PC-3 (cell line): ENCODE measurements at regions not wholly inside any gene's neighbourhood (a gene's known extent, or its start where the extent isn't known, plus 50 kb on each side); places are given as distances from the start of the nearest gene placed in this dataset.
A peak's percentile ranks its signal among the peaks of the same experiment; 100 is the strongest.
"Not testable (repeated sequence)": the region's sequence is repeated elsewhere in the genome, so short reads cannot be mapped to it uniquely, and the experiment has no call there.

Experiments
- ATAC-seq: fragments of 200-7000 bp; cut with Tn5 transposase; 2 replicates; pipeline ENCODE4 v1.9.1; 2020; ENCODE audit warnings: mild to moderate bottlenecking, moderate library complexity
- BruUV-seq: library from RNA; stranded (reverse); fragments of 400-500 nt; replicated peaks from 2 replicates; lab custom pipeline; 2021; lab: Mats Ljungman, UMichigan
- CTCF ChIA-PET: fragments of 300-600 bp; sonication (Branson Sonifier 250); formaldehyde crosslinking; loops from one replicate; lab custom pipeline; 2022; ENCODE audit warnings: antibody characterized with exemption; lab: Charles Lee
- POLR2A ChIA-PET: fragments of 300-600 bp; sonication (Branson Sonifier 250); formaldehyde crosslinking; loops from one replicate; lab custom pipeline; 2022; ENCODE audit warnings: antibody characterized with exemption; ENCODE audit not compliant: unreplicated experiment; lab: Charles Lee
- DNase-seq: peaks from one replicate; pipeline ENCODE4 v3.0.0-alpha.2; 2015
- H2AFZ ChIP-seq: fragments of 300-600 bp; sonication (generic); 2 replicates; pipeline ENCODE4 v1.6.0; 2016; ENCODE audit warnings: antibody characterized with exemption, low read length
- H3F3A ChIP-seq: fragments of 300-600 bp; sonication (generic); one replicate; pipeline ENCODE4 v1.6.0; 2017; ENCODE audit warnings: antibody characterized with exemption, low read length, control low read depth, mild to moderate bottlenecking; ENCODE audit not compliant: unreplicated experiment
- H3K27ac ChIP-seq: fragments of 300-600 bp; sonication (generic); 2 replicates; pipeline ENCODE4 v1.5.1; 2016; ENCODE audit warnings: mild to moderate bottlenecking, low read length
- H3K27me3 ChIP-seq: fragments of 300-600 bp; sonication (generic); 2 replicates; pipeline ENCODE4 v1.6.1; 2016; ENCODE audit warnings: low read length, mixed read lengths
- H3K36me3 ChIP-seq: fragments of 300-600 bp; sonication (generic); 2 replicates; pipeline ENCODE4 v1.6.1; 2016; ENCODE audit warnings: low read depth, mixed run types, low read length, mixed read lengths
- H3K4me1 ChIP-seq: fragments of 300-600 bp; sonication (generic); 2 replicates; pipeline ENCODE4 v1.5.1; 2016; ENCODE audit warnings: low read length; ENCODE audit not compliant: insufficient read depth
- H3K4me2 ChIP-seq: fragments of 300-600 bp; sonication (generic); 2 replicates; pipeline ENCODE4 v1.6.0; 2016; ENCODE audit warnings: low read length
- H3K4me3 ChIP-seq: fragments of 300-600 bp; sonication (generic); 2 replicates; pipeline ENCODE4 v1.5.1; 2016; ENCODE audit warnings: mild to moderate bottlenecking, low read length, mixed read lengths
- H3K79me2 ChIP-seq: fragments of 300-600 bp; sonication (generic); 2 replicates; pipeline ENCODE4 v1.6.1; 2017; ENCODE audit warnings: low read length, mixed read lengths
- H3K9ac ChIP-seq: fragments of 300-600 bp; sonication (generic); 2 replicates; pipeline ENCODE4 v1.6.0; 2016; ENCODE audit warnings: mild to moderate bottlenecking, low read length
- H3K9me2 ChIP-seq: fragments of 300-600 bp; sonication (generic); replicated peaks from 2 replicates; pipeline ENCODE4 v1.6.1; 2016; ENCODE audit warnings: mixed run types, low read length, mixed read lengths
- H3K9me3 ChIP-seq: fragments of 300-600 bp; sonication (generic); 2 replicates; pipeline ENCODE4 v1.6.1; 2016; ENCODE audit warnings: low read length, mixed read lengths
- H4K20me1 ChIP-seq: fragments of 300-600 bp; sonication (generic); 2 replicates; pipeline ENCODE4 v1.6.1; 2016; ENCODE audit warnings: low read length, mixed read lengths
- CTCF ChIP-seq: fragments of 300-600 bp; sonication (generic); conservative IDR thresholded peaks from 2 replicates; pipeline ENCODE4 v1.5.1; 2017; ENCODE audit warnings: antibody characterized with exemption, low read depth, mild to moderate bottlenecking, low read length
- EZH2 ChIP-seq: fragments of 300-600 bp; sonication (generic); IDR thresholded peaks from one replicate; pipeline ENCODE4 v1.6.1; 2017; ENCODE audit warnings: antibody characterized with exemption, mild to moderate bottlenecking, low read length; ENCODE audit not compliant: unreplicated experiment
- EZH2phosphoT487 ChIP-seq: fragments of 300-600 bp; sonication (generic); IDR thresholded peaks from 2 replicates; pipeline ENCODE4 v1.6.1; 2018; ENCODE audit warnings: mild to moderate bottlenecking, antibody characterized with exemption, low read length, borderline replicate concordance
- intact Hi-C: fragments of 100-400 bp; cut with micrococcal nuclease; formaldehyde crosslinking; loops from 2 replicates; pipeline ENCODE4 v1.9.0; 2023

GRCh38 chr3:147518465-147518864 is 109.3 kb downstream of the ZIC1 start:
- H3K4me2 ChIP-seq = no peak overlapping the region
- intact Hi-C loops = no loop called here
- peaks cover 42% of the 10 kb centered on the region for H3K27me3 ChIP-seq
- DNase-seq = no peak
- no peaks in the 10 kb centered on the region for H3F3A ChIP-seq
- H3K4me1 ChIP-seq = peaks cover 10% of the 10 kb centered on the region; the same call in 1 of the 2 replicates
- BruUV-seq = no TSS peak
- no peak overlapping the region for H3K9ac ChIP-seq
- no peaks in the 10 kb centered on the region for H3K79me2 ChIP-seq
- H2AFZ ChIP-seq = no peak overlapping the region
- no peaks in the 10 kb centered on the region for H3K36me3 ChIP-seq
- TF ChIP-seq EZH2phosphoT487 (no peak), CTCF (no peak), EZH2 (no peak)
- ATAC-seq = no peak
- no peak overlapping the region for H3K4me3 ChIP-seq
- ChIA-PET POLR2A (no interaction called here), CTCF (no interaction called here)
- H3K9me3 ChIP-seq = no peaks in the 10 kb centered on the region
- no peaks in the 10 kb centered on the region for H4K20me1 ChIP-seq
- H3K9me2 ChIP-seq = no peaks in the 10 kb centered on the region
- no peak overlapping the region for H3K27ac ChIP-seq

GRCh38 chr3:147521646-147522045 is 112.5 kb downstream of the ZIC1 start:
- intact Hi-C loops = no loop called here
- no peak for TF ChIP-seq EZH2
- no peak for TF ChIP-seq EZH2phosphoT487
- TF ChIP-seq CTCF = no peak

GRCh38 chr3:147522780-147523179 is 113.6 kb downstream of the ZIC1 start:
- H3K79me2 ChIP-seq, H3K4me2 ChIP-seq, H3K27ac ChIP-seq, H3K4me3 ChIP-seq, CTCF ChIA-PET, H3K9me3 ChIP-seq, H3K9ac ChIP-seq, POLR2A ChIA-PET, H2AFZ ChIP-seq, DNase-seq, BruUV-seq, H4K20me1 ChIP-seq, ATAC-seq, H3K9me2 ChIP-seq, H3K36me3 ChIP-seq, intact Hi-C loops, H3F3A ChIP-seq: not testable (repeated sequence)
- Histone ChIP-seq H3K4me1 (peaks cover 10% of the 10 kb centered on the region; the same call in 1 of the 2 replicates), H3K27me3 (peaks cover 10% of the 10 kb centered on the region)

More at GRCh38 chr3:147521646-147522045, 112.5 kb downstream of the ZIC1 start:
- H3K27me3 ChIP-seq = peaks cover 21% of the 10 kb centered on the region
- H3K4me2 ChIP-seq = no peak overlapping the region
- BruUV-seq = no TSS peak
- no peak overlapping the region for H3K27ac ChIP-seq
- H3K9ac ChIP-seq = no peak overlapping the region
- ATAC-seq (no peak), DNase-seq (peak; percentile 39)
- no peak overlapping the region for H2AFZ ChIP-seq
- no peaks in the 10 kb centered on the region for H3K9me2 ChIP-seq
- no peaks in the 10 kb centered on the region for H3F3A ChIP-seq
- H3K36me3 ChIP-seq = no peaks in the 10 kb centered on the region
- no peak overlapping the region for H3K4me3 ChIP-seq
- H4K20me1 ChIP-seq = no peaks in the 10 kb centered on the region
- H3K9me3 ChIP-seq = no peaks in the 10 kb centered on the region
- H3K4me1 ChIP-seq = peaks cover 10% of the 10 kb centered on the region; the same call in 1 of the 2 replicates
- H3K79me2 ChIP-seq = no peaks in the 10 kb centered on the region
- POLR2A ChIA-PET = no interaction called here
- CTCF ChIA-PET = no interaction called here
